ENCODE measurements at regions not wholly inside any gene's neighbourhood (a gene's known extent, or its start where the extent isn't known, plus 50 kb on each side); places are given as distances from the start of the nearest gene placed in this dataset.
A peak's percentile ranks its signal among the peaks of the same experiment; 100 is the strongest.
"Not testable (repeated sequence)": the region's sequence is repeated elsewhere in the genome, so short reads cannot be mapped to it uniquely, and the experiment has no call there.

- no peaks in the 10 kb centered on the region for H3K36me3 ChIP-seq (ENCODE audit: control insufficient read depth in 2 of 2, insufficient read depth in 1 of 2, low read length in 2 of 2)
- no peaks in the 10 kb centered on the region for H3K9me3 ChIP-seq (ENCODE audit: control insufficient read depth, insufficient read depth, low read depth, low read length)
- CTCF ChIA-PET = interaction anchor here (0.6 to 4.3 kb wide), 41 partner anchors 10 to 548 kb away, joined by 3 to 72 read pairs (median 4); no protein-coding TSS in a partner anchor
- TF ChIP-seq CTCF (tag by site-specific recombination; IDR thresholded peaks at IDR 0.05) (peak; percentile 75), ZNF571 (tag by site-specific recombination; IDR thresholded peaks at IDR 0.05) (no peak), ZNF133 (tag by site-specific recombination; IDR thresholded peaks at IDR 0.05) (no peak), ZNF654 (tag by site-specific recombination; IDR thresholded peaks at IDR 0.05; ENCODE audit: low read depth) (peak; percentile 82), EGR2 (tag by site-specific recombination; IDR thresholded peaks at IDR 0.05; ENCODE audit: low read depth) (no peak), OSR2 (tag by site-specific recombination; IDR thresholded peaks at IDR 0.05) (no peak)
- H3K27ac ChIP-seq (ENCODE audit: extremely low read depth, low read depth, low read length) = no peak overlapping the region
- POLR2A ChIA-PET = no interaction called here
- no peak overlapping the region for H3K4me3 ChIP-seq (ENCODE audit: low read depth, low read length)
- H3K4me1 ChIP-seq (ENCODE audit: control insufficient read depth, insufficient read depth, low read length) = no peaks in the 10 kb centered on the region
These were observed 66.9 kb upstream of the ZNG1B start for GRCh38 chr2:113370478-113371091.

- ChIA-PET POLR2A (no interaction called here), CTCF (interaction anchor here (0.6 to 4.3 kb wide), 36 partner anchors 9 to 548 kb away, joined by 3 to 72 read pairs (median 4); no protein-coding TSS in a partner anchor)
- Histone ChIP-seq H3K4me1 (ENCODE audit: control insufficient read depth, insufficient read depth, low read length) (no peaks in the 10 kb centered on the region), H3K4me3 (ENCODE audit: low read depth, low read length) (no peak overlapping the region), H3K9me3 (ENCODE audit: control insufficient read depth, insufficient read depth, low read depth, low read length) (no peaks in the 10 kb centered on the region), H3K36me3 (ENCODE audit: control insufficient read depth in 2 of 2, insufficient read depth in 1 of 2, low read length in 2 of 2) (no peaks in the 10 kb centered on the region), H3K27ac (ENCODE audit: extremely low read depth, low read depth, low read length) (no peak overlapping the region)
- no peak for TF ChIP-seq ZNF660 (tag by site-specific recombination; IDR thresholded peaks at IDR 0.05)
- no peak for TF ChIP-seq ZFP37 (tag by site-specific recombination; IDR thresholded peaks at IDR 0.05)
- no peak for TF ChIP-seq KLF9 (tag by site-specific recombination; IDR thresholded peaks at IDR 0.05; ENCODE audit: low read depth)
- TF ChIP-seq ZNF211 (tag by site-specific recombination; IDR thresholded peaks at IDR 0.05; ENCODE audit: low read depth) = no peak
- TF ChIP-seq ZSCAN5A (tag by site-specific recombination; IDR thresholded peaks at IDR 0.05) = no peak
- no peak for TF ChIP-seq PRDM1 (tag by site-specific recombination; IDR thresholded peaks at IDR 0.05)
- no peak for TF ChIP-seq OSR2 (tag by site-specific recombination; IDR thresholded peaks at IDR 0.05)
- TF ChIP-seq ZNF501 (tag by site-specific recombination; IDR thresholded peaks at IDR 0.05) = no peak
- TF ChIP-seq ZNF837 (tag by site-specific recombination; IDR thresholded peaks at IDR 0.05) = no peak
- TF ChIP-seq ZNF645 (tag by site-specific recombination; IDR thresholded peaks at IDR 0.05) = no peak
- TF ChIP-seq ZFP41 (tag by site-specific recombination; IDR thresholded peaks at IDR 0.05; ENCODE audit: borderline replicate concordance) = no peak
- TF ChIP-seq GLI4 (tag by site-specific recombination; IDR thresholded peaks at IDR 0.05) = no peak
- TF ChIP-seq GLIS1 (tag by site-specific recombination; IDR thresholded peaks at IDR 0.05) = no peak
- no peak for TF ChIP-seq OVOL3 (tag by site-specific recombination; IDR thresholded peaks at IDR 0.05)
- no peak for TF ChIP-seq MEIS1 (CRISPR knock-in tag; IDR thresholded peaks at IDR 0.05; ENCODE audit: borderline replicate concordance)
- no peak for TF ChIP-seq ZNF707 (tag by site-specific recombination; IDR thresholded peaks at IDR 0.05)
- no peak for TF ChIP-seq ZNF394 (tag by site-specific recombination; IDR thresholded peaks at IDR 0.05; ENCODE audit: borderline replicate concordance)
- no peak for TF ChIP-seq ZNF155 (tag by site-specific recombination; IDR thresholded peaks at IDR 0.05)
- no peak for TF ChIP-seq ZNF530 (tag by site-specific recombination; IDR thresholded peaks at IDR 0.05; ENCODE audit: low read depth)
- no peak for TF ChIP-seq ZNF76 (tag by site-specific recombination; IDR thresholded peaks at IDR 0.05; ENCODE audit: borderline replicate concordance, low read depth)
These were observed 67.5 kb upstream of the ZNG1B start for GRCh38 chr2:113370030-113370429.

- H3K9me3 ChIP-seq (ENCODE audit: control insufficient read depth, insufficient read depth, low read depth, low read length); H3K4me3 ChIP-seq (ENCODE audit: low read depth, low read length); H3K4me1 ChIP-seq (ENCODE audit: control insufficient read depth, insufficient read depth, low read length); H3K36me3 ChIP-seq (ENCODE audit: control insufficient read depth in 2 of 2, insufficient read depth in 1 of 2, low read length in 2 of 2); POLR2A ChIA-PET; H3K27ac ChIP-seq (ENCODE audit: extremely low read depth, low read depth, low read length): not testable (repeated sequence)
- CTCF ChIA-PET = interaction anchor here (1.1 to 4.3 kb wide), 2 partner anchors 117 to 164 kb away, joined by 3 to 66 read pairs; no protein-coding TSS in a partner anchor
These were observed 68.9 kb upstream of the ZNG1B start for GRCh38 chr2:113368581-113368980.

GRCh38 chr2:113366821-113367220 lies 70.7 kb upstream of the ZNG1B start:
- H3K4me3 ChIP-seq (ENCODE audit: low read depth, low read length); H3K36me3 ChIP-seq (ENCODE audit: control insufficient read depth in 2 of 2, insufficient read depth in 1 of 2, low read length in 2 of 2); POLR2A ChIA-PET; H3K9me3 ChIP-seq (ENCODE audit: control insufficient read depth, insufficient read depth, low read depth, low read length); H3K27ac ChIP-seq (ENCODE audit: extremely low read depth, low read depth, low read length); H3K4me1 ChIP-seq (ENCODE audit: control insufficient read depth, insufficient read depth, low read length): not testable (repeated sequence)
- CTCF ChIA-PET = interaction anchor here (0.6 kb wide), 1 partner anchor 117 kb away, joined by 3 read pairs; no protein-coding TSS in a partner anchor

Measured in HEK293 (cell line).